ENCODE measurements at regions not wholly inside any gene's neighbourhood (a gene's known extent, or its start where the extent isn't known, plus 50 kb on each side); places are given as distances from the start of the nearest gene placed in this dataset.

GRCh38 chr13:66037096-66037495, 1193.0 kb downstream of the PCDH9 start:
- Histone ChIP-seq H3K4me1 (ENCODE audit: insufficient read depth) (peaks cover 7% of the 10 kb centered on the region), H3K9me3 (ENCODE audit: low read depth) (no peaks in the 10 kb centered on the region), H2AFZ (no peak overlapping the region), H3K4me3 (no peak overlapping the region), H3K27me3 (no peaks in the 10 kb centered on the region), H3K27ac (no peak overlapping the region), H3K79me2 (no peaks in the 10 kb centered on the region), H3K4me2 (no peak overlapping the region), H4K20me1 (ENCODE audit: insufficient read depth, poor library complexity, severe bottlenecking) (no peaks in the 10 kb centered on the region), H3K36me3 (replicated peaks; ENCODE audit: insufficient read depth, low read depth) (no peaks in the 10 kb centered on the region), H3K9me2 (replicated peaks; ENCODE audit: insufficient read depth) (no peaks in the 10 kb centered on the region)
- TF ChIP-seq EZH2phosphoT487 (IDR thresholded peaks at IDR 0.05; ENCODE audit: low read depth, severe bottlenecking, unreplicated experiment) (no peak), CTCF (IDR thresholded peaks at IDR 0.05; ENCODE audit: poor library complexity) (no peak), EZH2 (IDR thresholded peaks at IDR 0.05; ENCODE audit: borderline replicate concordance) (no peak)
- WGBS (ENCODE audit: low lambda C conversion rate, missing lambda C conversion rate), result 73% methylated on average over 2 of the region's 2 CpGs
- DNase-seq (ENCODE audit: low spot score), result no peak

- H3K79me2 ChIP-seq, result no peaks in the 10 kb centered on the region
- H2AFZ ChIP-seq, result no peak overlapping the region
- WGBS (ENCODE audit: low lambda C conversion rate, missing lambda C conversion rate), result 53% methylated on average over 2 of the region's 2 CpGs
- DNase-seq (ENCODE audit: low spot score), result no peak
- H3K4me1 ChIP-seq (ENCODE audit: insufficient read depth), result peaks cover 7% of the 10 kb centered on the region
- H3K4me2 ChIP-seq, result no peak overlapping the region
- H3K36me3 ChIP-seq (replicated peaks; ENCODE audit: insufficient read depth, low read depth), result no peaks in the 10 kb centered on the region
- TF ChIP-seq CTCF (IDR thresholded peaks at IDR 0.05; ENCODE audit: poor library complexity), result no peak
- no peak for TF ChIP-seq EZH2phosphoT487 (IDR thresholded peaks at IDR 0.05; ENCODE audit: low read depth, severe bottlenecking, unreplicated experiment)
- no peak for TF ChIP-seq EZH2 (IDR thresholded peaks at IDR 0.05; ENCODE audit: borderline replicate concordance)
- no peak overlapping the region for H3K27ac ChIP-seq
- H3K9me3 ChIP-seq (ENCODE audit: low read depth), result no peaks in the 10 kb centered on the region
- no peaks in the 10 kb centered on the region for H4K20me1 ChIP-seq (ENCODE audit: insufficient read depth, poor library complexity, severe bottlenecking)
- no peaks in the 10 kb centered on the region for H3K9me2 ChIP-seq (replicated peaks; ENCODE audit: insufficient read depth)
- H3K4me3 ChIP-seq, result no peak overlapping the region
- no peaks in the 10 kb centered on the region for H3K27me3 ChIP-seq
Observed at GRCh38 chr13:66036636-66037035, 1193.5 kb downstream of the PCDH9 start.

- no peak overlapping the region for H3K27ac ChIP-seq
Observed at GRCh38 chr13:66036024-66036614, 1194.0 kb downstream of the PCDH9 start.

More at GRCh38 chr13:66036024-66036614, 1194.0 kb downstream of the PCDH9 start:
- WGBS (ENCODE audit: low lambda C conversion rate, missing lambda C conversion rate), result 10% methylated on average over 2 of the region's 2 CpGs
- no peak overlapping the region for H2AFZ ChIP-seq
- H3K79me2 ChIP-seq, result no peaks in the 10 kb centered on the region
- no peak overlapping the region for H3K4me2 ChIP-seq
- no peak for TF ChIP-seq EZH2 (IDR thresholded peaks at IDR 0.05; ENCODE audit: borderline replicate concordance)
- no peak for TF ChIP-seq EZH2phosphoT487 (IDR thresholded peaks at IDR 0.05; ENCODE audit: low read depth, severe bottlenecking, unreplicated experiment)
- no peak for TF ChIP-seq CTCF (IDR thresholded peaks at IDR 0.05; ENCODE audit: poor library complexity)
- H4K20me1 ChIP-seq (ENCODE audit: insufficient read depth, poor library complexity, severe bottlenecking), result no peaks in the 10 kb centered on the region
- no peaks in the 10 kb centered on the region for H3K36me3 ChIP-seq (replicated peaks; ENCODE audit: insufficient read depth, low read depth)
- peak; percentile 16 for DNase-seq (ENCODE audit: low spot score)
- no peaks in the 10 kb centered on the region for H3K9me3 ChIP-seq (ENCODE audit: low read depth)
- peaks cover 7% of the 10 kb centered on the region for H3K4me1 ChIP-seq (ENCODE audit: insufficient read depth)
- no peaks in the 10 kb centered on the region for H3K9me2 ChIP-seq (replicated peaks; ENCODE audit: insufficient read depth)
- H3K4me3 ChIP-seq, result no peak overlapping the region
- no peaks in the 10 kb centered on the region for H3K27me3 ChIP-seq

All from hepatocyte (in vitro differentiated cells).